Islet of Langerhans (tissue), 1 donor: ENCODE measurements at regions not wholly inside any gene's neighbourhood (a gene's known extent, or its start where the extent isn't known, plus 50 kb on each side); places are given as distances from the start of the nearest gene placed in this dataset.
"Not testable (repeated sequence)": the region's sequence is repeated elsewhere in the genome, so short reads cannot be mapped to it uniquely, and the experiment has no call there.

ENCODE experiments used
- FAIRE-seq: peaks from one replicate; lab custom pipeline; 2011; peaks lifted over from hg19 to GRCh38; lab: Jason Lieb, UNC

- FAIRE-seq, result no peak
Observed at GRCh38 chr5:2381861-2382260, 369.6 kb downstream of the IRX2 start.

- FAIRE-seq, result no peak
Observed at GRCh38 chr5:2381070-2381469, 370.4 kb downstream of the IRX2 start.

DNA sequence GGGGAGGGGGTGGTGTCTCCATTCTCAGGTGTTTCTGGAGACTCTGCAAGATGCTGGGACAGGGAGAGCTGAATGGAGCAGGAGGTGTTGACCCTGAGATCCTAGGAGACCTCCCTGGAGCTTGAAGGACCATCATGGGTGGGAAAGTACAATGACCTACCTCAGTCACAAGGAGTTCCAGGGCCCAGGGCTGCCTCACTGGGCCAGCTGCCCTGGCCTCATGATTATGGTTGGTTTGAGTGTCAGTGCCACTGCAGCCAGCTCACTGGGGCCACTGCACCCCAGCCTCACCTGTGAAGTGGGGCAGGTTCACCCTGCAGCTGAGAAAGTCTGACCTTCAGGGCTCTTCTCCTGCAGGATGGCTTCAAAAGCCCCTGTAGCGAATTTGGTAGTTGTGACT is 372.5 kb downstream of the IRX2 start:
- FAIRE-seq, result no peak

- FAIRE-seq, result no peak
Observed at GRCh38 chr5:2378108-2378507, 373.4 kb downstream of the IRX2 start.

- no peak for FAIRE-seq
Observed at GRCh38 chr5:2376486-2376885, 375.0 kb downstream of the IRX2 start.

GRCh38 chr5:2375757-2376250 is 375.7 kb downstream of the IRX2 start:
- FAIRE-seq, result no peak

DNA sequence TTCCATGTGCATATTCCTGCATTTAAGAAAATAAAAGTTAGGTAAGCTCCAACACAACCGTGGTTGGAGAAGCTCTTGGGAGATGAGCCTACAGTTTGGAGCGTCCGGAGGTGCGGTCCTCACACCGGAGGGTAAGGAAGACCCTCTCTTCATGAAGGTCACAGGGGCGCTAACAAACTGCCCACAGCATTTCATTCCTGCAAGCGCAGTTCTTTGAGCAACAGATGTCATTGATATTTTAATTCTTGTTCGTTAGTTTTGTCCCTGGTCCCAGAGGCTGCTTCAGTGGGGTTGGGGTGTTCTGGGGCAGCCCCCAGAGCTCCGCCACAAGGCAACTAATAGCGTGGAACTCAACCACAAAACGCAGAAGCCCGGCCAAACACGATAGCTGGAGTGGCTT is 376.2 kb downstream of the IRX2 start:
- FAIRE-seq, result no peak

DNA sequence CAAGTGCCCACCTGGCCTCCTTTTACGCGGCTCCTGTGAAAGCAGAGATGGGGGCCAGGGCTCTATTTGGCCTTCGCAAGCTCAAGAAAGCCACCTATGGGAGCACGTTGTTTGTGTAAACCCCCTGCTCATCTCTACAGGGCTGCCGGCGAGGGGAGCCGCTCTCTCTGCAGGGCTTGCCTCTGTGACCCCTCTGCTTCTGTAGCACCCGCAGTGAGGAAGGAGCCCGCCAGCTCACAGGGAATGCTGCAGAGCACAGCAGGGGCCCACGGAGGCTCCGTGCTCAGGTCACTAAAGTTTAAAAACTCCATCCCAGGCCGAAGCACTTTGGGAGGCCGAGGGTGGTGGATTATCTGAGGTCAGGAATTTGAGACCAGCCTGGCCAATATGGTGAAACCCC is 376.8 kb downstream of the IRX2 start:
- FAIRE-seq, result no peak

DNA sequence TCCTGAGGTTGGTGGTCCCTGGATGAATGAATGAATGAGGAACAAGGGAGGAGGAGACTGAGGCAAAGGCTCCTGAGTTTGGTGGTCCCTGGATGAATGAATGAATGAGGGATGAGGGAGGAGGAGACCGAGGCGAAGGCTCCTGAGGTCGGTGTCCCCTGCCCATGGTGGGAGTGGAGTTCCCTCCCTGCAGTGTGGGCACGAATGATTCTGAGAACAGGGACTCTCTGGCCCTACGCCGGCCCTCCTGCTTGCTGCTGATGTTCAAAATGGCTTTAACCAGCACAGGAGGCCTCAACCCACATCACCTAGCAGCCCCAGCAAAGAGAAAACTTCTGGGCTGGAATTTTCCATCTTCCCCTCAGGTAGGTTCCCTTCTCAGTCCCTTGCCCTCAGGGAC is 377.8 kb downstream of the IRX2 start:
- no peak for FAIRE-seq

DNA sequence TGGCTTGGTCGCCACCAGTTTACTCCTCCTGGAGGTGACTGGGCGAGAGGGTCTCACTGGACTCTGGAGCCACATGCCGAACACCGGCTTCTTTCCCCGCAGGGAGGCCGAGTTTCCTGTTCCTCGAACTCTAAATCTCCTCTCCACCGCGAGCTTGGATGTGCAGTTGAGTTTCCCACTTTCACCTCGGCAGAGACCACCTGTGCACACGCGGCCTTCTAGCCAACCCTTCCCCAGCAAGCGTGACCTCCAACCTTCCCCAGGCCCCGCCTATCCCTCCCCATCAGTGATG is 380.1 kb downstream of the IRX2 start:
- FAIRE-seq, result no peak

GRCh38 chr5:2370626-2371418 is 380.7 kb downstream of the IRX2 start:
- no peak for FAIRE-seq

GRCh38 chr5:2369178-2369577 is 382.3 kb downstream of the IRX2 start:
- no peak for FAIRE-seq

GRCh38 chr5:2366816-2367215 is 384.7 kb downstream of the IRX2 start:
- FAIRE-seq, result no peak

DNA sequence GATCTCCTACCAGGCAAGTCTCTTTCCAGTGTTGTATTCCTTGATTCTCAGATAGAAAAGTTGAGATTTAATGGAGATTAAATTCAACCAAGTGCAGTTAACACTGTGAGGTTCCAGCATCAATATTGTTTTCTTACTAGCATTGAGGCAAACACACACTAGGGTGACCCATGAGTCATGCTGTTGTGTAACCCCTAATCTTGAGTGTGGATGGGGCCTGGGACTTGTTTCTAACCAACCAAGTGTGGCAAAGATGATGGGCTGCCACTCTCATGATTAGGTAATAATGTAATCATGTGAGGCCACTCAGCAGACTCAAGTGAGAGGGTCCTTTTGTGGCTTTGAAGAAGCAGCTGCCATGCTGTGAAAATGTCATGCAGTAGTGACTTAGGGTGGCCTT is 394.2 kb downstream of the IRX2 start:
- FAIRE-seq, result no peak

DNA sequence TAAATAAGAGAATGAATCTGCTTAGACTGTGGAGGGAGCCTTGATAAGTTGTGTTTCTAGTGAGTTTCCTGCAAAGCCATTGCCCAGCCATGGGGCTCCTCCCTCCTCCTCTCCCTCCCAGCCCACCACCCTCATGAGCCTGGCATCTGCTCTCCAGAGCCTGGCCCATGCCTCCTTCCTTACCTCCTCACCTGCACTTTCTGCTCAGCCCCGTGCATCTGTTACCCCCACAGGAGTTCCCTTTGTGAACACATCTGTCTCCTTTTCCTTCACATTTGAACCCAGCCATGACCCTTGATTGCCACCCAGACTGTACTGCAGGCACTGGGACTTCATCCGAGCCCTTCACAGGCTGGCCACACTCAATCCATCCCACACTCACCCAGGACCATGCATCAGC is 395.6 kb downstream of the IRX2 start:
- no peak for FAIRE-seq

DNA sequence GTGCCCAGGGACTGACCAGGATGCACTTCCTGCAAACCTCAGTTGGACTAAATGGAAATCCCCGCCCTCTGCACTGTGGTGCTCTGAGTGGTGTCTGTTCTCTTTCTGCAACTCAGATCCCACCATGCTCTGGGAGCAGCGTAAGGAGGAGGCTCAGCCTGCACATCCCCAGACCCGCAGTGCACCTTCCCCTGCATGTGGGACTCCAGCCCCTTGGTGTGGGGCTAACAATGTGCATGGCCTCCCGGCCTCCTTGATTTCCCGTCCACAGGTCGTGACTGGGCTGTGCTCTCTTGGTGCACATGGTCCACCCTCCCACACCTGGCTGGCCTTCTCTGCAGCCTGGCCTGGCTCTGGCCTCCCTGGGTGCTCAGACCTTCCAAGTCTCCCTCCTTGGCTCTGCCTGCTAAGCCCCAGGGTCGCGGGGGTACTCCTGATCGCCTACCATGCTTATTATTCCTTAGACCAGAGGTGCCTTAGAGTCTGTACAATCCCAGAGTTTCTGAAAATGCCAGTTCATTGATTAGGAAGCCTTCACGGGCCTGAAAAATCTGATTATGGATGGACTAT is 397.5 kb downstream of the IRX2 start:
- FAIRE-seq, result no peak

DNA sequence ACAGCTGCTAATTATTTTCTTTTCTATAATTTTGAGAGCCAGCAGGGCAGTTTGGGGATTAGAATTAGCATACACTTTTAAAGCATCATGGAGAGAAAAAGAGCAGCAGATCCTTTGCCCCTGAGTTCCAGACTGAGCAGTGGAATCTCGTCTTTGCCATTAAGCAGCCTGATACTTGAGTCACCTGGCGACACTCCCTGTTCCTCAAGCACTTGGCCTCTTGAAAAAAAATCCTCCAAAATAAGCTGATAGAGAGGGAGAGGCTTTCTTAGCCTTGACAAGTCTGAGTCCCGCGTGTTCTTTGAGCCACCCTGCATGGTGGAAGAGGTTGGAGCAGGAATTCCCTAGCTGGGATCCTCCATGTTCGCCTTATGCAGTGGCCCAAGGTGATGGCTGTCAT is 398.3 kb downstream of the IRX2 start:
- no peak for FAIRE-seq

GRCh38 chr5:2352101-2352861 is 399.2 kb downstream of the IRX2 start:
- no peak for FAIRE-seq

DNA sequence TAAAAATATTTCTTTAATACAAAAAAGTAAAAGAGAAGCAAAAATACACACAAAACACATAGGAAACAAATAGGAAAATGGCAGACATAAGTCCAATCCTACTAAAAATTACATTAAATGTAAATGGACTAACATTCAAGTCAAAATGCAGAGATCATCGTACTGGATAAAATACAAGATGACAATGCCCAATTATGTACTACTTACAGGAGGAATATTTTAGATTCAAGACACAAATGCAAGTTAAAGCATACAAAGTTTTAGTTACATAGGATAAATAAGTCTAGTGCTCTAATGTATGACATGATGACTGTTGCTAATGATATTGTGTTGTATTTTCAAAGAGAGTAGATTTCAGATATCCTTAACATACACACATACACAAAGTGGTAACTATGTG is 401.7 kb downstream of the IRX2 start:
- FAIRE-seq, result not testable (repeated sequence)

- FAIRE-seq, result no peak
Observed at GRCh38 chr5:2338686-2339085, 412.8 kb downstream of the IRX2 start.

- no peak for FAIRE-seq
Observed at GRCh38 chr5:2335733-2336515, 415.6 kb downstream of the IRX2 start.

DNA sequence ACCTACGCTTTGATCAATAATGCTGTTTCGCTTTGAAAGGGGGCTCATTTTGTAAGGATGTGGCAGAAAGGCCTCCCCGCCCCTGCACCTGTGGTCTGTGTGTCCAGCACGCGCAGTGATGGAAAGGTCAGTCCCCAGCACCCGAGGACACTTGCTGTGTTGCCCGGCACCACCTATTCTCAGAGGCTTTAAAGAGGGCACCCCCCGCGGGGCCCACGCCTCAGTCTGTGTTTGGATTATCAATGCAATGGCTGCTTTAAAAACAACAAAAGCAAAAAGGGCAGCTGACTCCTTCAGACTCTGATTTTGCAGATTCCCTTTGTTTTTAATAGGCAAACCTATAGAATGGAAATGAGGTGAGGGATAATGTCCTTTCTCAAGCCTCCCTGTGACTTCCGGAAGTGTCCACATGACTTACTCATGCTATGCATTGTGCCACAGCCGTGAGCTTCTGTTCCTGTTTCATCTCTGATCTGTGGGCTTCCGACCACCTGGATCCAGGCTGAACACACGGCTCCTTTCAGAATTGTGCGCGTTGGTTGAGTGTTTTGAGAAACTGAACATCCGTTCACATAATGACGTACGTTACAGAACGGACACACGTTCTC is 416.2 kb downstream of the IRX2 start:
- FAIRE-seq, result no peak
